Activated naive CD8-positive, alpha-beta T cell treated with anti-CD3 and anti-CD28 coated beads, Interleukin-2, amount 50 U/mL, for 24 hours (primary cell): ENCODE measurements at regions not wholly inside any gene's neighbourhood (a gene's known extent, or its start where the extent isn't known, plus 50 kb on each side); places are given as distances from the start of the nearest gene placed in this dataset.
"Not testable (repeated sequence)": the region's sequence is repeated elsewhere in the genome, so short reads cannot be mapped to it uniquely, and the experiment has no call there.

Experiments used
- ATAC-seq: fragments of 150-1000 bp; cut with Tn5 transposase; one replicate; pipeline ENCODE4 v1.10.0; 2021
- DNase-seq: peaks from one replicate; pipeline ENCODE4 v3.0.0; 2021
- H3K27ac Mint-ChIP-seq: one replicate; pipeline ENCODE4 v1.8.0; 2021; ENCODE audit warnings: mild to moderate bottlenecking, mixed read lengths
- H3K27me3 Mint-ChIP-seq: one replicate; pipeline ENCODE4 v1.8.0; 2021; ENCODE audit warnings: mixed read lengths
- H3K36me3 Mint-ChIP-seq: one replicate; pipeline ENCODE4 v1.8.0; 2021; ENCODE audit warnings: low read depth, mixed read lengths
- H3K4me1 Mint-ChIP-seq: one replicate; pipeline ENCODE4 v1.8.0; 2021; ENCODE audit warnings: mixed read lengths
- H3K4me3 Mint-ChIP-seq: one replicate; pipeline ENCODE4 v1.8.0; 2021; ENCODE audit warnings: mild to moderate bottlenecking, moderate library complexity, mixed read lengths
- H3K9me3 Mint-ChIP-seq: one replicate; pipeline ENCODE4 v1.8.0; 2021; ENCODE audit warnings: mixed read lengths

DNA sequence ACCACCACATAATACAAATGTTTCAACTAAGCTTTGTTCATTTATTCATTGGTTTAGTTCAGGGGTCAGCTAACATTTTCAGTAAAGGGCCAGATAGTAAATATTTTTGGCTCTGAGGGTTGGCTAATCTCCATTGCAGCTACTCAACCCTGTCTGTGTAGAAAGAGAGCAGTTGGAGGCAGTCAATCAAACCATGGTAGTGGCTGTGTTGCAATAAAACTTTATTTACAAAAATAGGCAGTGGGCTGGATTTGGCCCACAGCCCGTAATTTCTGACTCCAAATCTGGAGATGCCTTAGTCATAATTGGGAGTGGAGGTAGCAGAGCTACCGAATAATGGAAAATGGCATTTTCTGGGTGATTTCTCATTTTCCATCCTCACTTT, 242.5 kb upstream of the ZFP64 start:
- no peaks in the 10 kb centered on the region for H3K4me1 Mint-ChIP-seq
- DNase-seq (no peak), ATAC-seq (no peak)
- no peak overlapping the region for H3K4me3 Mint-ChIP-seq
- no peak overlapping the region for H3K27ac Mint-ChIP-seq
- H3K9me3 Mint-ChIP-seq: peaks cover 12% of the 10 kb centered on the region
- no peaks in the 10 kb centered on the region for H3K36me3 Mint-ChIP-seq
- no peaks in the 10 kb centered on the region for H3K27me3 Mint-ChIP-seq

DNA sequence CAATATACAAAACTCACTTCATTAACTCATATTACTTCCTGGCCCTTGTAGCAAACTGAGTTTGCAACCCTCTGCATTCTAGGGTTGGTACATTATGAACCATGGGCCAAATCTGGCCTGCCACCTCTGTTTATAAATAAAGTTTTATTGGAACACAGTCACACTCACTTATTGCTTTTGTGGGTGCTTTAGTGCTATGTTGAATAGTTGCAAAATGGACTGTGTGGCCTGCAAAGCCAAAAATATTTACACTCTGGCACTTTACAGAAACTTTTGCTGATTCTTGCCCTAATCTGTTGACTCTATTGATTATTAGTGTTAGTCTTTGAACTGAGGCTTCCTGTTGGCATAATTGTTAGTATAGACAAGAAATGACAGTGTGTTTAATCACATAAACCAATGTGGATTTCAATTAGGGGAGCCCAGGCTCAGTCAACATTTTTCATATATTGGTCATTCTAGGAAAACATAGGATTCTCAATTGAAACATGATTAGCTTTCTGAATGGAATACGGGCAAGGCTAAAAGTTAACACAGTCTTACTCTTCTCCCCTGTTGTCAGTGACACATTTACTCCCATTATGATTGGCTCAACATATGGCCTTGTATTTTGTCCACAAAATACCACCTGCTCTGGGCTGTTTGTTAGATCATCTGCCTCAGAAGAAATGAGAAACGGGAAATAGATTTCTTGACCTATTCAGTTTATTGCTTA, 241.9 kb upstream of the ZFP64 start:
- no peak for DNase-seq

DNA sequence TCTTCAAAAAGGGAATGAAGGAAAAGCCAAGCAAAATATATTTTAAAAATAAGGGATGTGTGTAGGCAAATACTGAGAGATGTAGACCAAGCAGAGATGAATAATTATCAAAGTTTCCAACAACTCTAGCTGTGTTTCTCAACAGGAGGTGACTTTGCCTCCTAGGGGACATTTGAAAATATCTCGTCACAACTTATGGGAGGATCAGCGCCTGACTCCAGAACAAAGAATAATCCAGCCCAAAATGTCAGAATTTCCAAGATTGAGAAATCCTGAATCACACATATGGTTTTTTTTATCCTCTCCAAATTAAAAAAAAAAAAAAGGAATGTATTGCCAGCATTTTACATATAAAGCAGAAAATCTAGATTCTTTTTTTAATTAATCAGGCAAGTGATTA, 241.2 kb upstream of the ZFP64 start:
- Mint-ChIP-seq H3K4me1 (no peaks in the 10 kb centered on the region), H3K27ac (no peak overlapping the region)

More for the DNA sequence above, 241.9 kb upstream of the ZFP64 start:
- Mint-ChIP-seq H3K36me3 (no peaks in the 10 kb centered on the region), H3K9me3 (peaks cover 12% of the 10 kb centered on the region), H3K27ac (no peak overlapping the region), H3K27me3 (no peaks in the 10 kb centered on the region), H3K4me1 (no peaks in the 10 kb centered on the region), H3K4me3 (no peak overlapping the region)
- no peak for ATAC-seq

DNA sequence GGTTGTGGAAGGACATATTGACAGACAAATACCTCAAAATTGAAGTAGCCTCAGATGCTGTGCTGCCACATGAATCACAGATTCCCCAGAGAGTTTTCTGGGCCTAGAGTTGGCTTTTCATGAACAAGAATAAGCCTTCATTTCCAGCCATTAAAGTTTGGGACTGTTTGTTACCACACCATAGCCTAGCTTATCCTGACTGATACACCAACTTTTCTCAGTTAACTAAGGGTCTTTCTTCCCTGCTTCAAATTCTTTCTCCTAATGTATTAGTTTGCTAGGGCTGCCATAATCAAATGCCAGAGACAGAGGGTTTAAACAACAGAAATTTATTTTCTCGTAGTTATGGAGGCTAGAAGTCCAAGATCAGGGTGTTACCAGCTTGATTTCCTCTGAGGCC, 237.4 kb upstream of the ZFP64 start:
- Mint-ChIP-seq H3K4me1 (peaks cover 12% of the 10 kb centered on the region), H3K27ac (no peak overlapping the region), H3K4me3 (no peak overlapping the region)

More for the DNA sequence above, 241.2 kb upstream of the ZFP64 start:
- Mint-ChIP-seq H3K9me3 (peaks cover 12% of the 10 kb centered on the region), H3K4me3 (no peak overlapping the region), H3K27me3 (no peaks in the 10 kb centered on the region), H3K36me3 (no peaks in the 10 kb centered on the region)
- no peak for DNase-seq
- no peak for ATAC-seq

DNA sequence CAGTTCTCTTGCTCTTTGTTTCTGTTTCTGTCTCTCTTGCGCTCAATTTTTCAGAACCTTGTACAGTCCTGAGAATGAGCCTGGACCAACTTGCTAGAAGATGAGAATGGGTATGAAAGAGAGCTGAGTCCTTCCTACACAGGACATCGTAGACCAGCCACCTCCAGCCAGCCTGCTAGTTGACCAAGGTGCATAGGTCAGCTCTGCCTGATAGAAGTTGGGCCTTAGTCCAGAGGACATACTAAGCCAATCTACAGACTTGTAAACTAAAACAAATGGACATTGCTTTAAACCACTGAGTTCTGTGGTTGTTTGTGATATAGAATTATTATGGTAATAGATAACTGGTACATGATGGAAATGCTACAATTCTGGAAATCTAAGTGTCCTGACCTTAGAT, 236.4 kb upstream of the ZFP64 start:
- H3K9me3 Mint-ChIP-seq: peaks cover 13% of the 10 kb centered on the region
- no peak for DNase-seq
- no peaks in the 10 kb centered on the region for H3K27me3 Mint-ChIP-seq
- no peak overlapping the region for H3K4me3 Mint-ChIP-seq
- peaks cover 12% of the 10 kb centered on the region for H3K4me1 Mint-ChIP-seq
- H3K36me3 Mint-ChIP-seq: peaks cover 1% of the 10 kb centered on the region
- ATAC-seq: no peak
- no peak overlapping the region for H3K27ac Mint-ChIP-seq

More for the DNA sequence above, 237.4 kb upstream of the ZFP64 start:
- Mint-ChIP-seq H3K36me3 (peaks cover 1% of the 10 kb centered on the region), H3K9me3 (peaks cover 13% of the 10 kb centered on the region), H3K27me3 (no peaks in the 10 kb centered on the region)
- DNase-seq: no peak
- ATAC-seq: no peak

DNA sequence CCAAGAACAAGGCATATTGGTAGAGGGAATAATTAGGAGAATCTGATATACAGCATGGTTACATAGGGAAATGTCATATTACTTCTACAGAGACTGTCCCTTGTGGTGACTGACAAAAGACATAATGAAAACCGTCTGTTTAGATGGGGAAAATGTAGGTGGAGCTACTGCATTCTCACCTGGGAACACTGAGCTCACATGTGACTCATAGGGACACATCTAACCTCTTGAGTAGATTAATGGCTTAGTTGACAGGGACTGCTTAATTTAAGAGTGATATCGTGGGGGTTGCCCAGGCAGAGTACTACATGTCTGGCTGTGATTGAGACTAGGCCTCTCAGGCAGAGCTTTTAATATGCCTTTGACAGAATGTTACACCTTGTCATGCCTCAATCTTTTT, 235.3 kb upstream of the ZFP64 start:
- H3K36me3 Mint-ChIP-seq: peaks cover 1% of the 10 kb centered on the region
- no peaks in the 10 kb centered on the region for H3K27me3 Mint-ChIP-seq
- H3K4me3 Mint-ChIP-seq: no peak overlapping the region
- peaks cover 12% of the 10 kb centered on the region for H3K4me1 Mint-ChIP-seq
- DNase-seq (no peak), ATAC-seq (no peak)
- H3K9me3 Mint-ChIP-seq: peaks cover 12% of the 10 kb centered on the region
- no peak overlapping the region for H3K27ac Mint-ChIP-seq

DNA sequence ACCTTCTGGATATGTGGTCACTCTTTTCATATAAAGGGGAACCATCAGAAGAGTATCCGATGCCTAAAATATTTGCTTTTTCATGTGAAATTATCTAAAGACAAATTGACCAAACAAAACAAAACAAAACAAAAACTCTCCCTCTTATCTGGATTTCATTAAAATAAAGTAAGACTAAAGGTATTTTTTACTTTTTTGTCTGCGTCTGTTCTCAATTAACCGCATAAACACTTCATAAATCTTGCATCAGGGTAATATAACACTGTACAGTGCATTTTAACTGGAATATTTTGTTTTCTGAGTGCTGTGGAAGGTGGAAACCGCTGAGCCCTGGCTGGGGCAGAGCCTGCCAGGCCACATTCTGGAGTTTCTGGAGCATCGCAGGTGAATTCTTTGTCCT, 234.1 kb upstream of the ZFP64 start:
- no peaks in the 10 kb centered on the region for H3K27me3 Mint-ChIP-seq
- peaks cover 14% of the 10 kb centered on the region for H3K4me1 Mint-ChIP-seq
- no peak overlapping the region for H3K4me3 Mint-ChIP-seq
- ATAC-seq: no peak
- peaks cover 1% of the 10 kb centered on the region for H3K36me3 Mint-ChIP-seq
- no peak overlapping the region for H3K27ac Mint-ChIP-seq
- H3K9me3 Mint-ChIP-seq: peaks cover 10% of the 10 kb centered on the region
- DNase-seq: no peak

DNA sequence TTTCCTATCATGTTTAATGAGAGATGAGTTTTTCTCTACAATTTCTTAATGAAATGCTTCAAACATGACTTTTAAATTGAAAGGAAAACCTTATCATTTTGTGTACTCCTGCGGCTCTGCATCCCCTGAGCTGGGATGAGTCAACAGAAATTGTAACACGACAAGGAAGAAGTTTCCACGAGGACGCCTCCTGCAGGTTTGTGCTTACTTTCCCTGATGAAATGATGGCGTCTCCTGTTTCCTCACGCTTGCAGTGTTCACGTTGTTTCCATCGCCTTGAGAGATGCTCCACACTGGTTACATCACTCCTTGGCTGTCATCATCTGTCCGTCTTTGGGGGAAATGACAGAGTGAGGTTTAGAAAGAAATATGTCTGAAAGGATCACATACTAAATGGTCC, 233.7 kb upstream of the ZFP64 start:
- H3K4me3 Mint-ChIP-seq: no peak overlapping the region
- no peak for ATAC-seq

DNA sequence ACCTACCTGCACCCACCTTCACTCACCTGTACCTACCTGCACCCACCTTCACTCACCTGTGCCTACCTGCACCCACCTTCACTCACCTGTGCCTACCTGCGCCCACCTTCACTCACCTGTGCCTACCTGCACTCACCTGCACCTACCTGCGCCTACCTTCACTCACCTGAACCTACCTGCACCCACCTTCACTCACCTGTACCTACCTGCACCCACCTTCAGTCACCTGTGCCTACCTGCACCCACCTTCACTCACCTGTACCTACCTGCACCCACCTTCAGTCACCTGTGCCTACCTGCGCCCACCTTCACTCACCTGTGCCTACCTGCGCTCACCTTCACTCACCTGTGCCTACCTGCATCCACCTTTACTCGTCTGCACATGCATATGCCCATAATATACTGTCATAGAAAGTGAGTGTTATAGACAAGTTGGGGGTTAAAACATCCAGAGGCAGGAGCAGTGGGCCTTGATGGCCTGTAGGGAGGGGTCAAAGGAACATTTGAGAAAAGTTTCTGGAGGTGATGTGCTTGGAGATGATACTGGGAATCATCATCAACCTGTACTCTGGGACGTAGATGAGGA, 232.9 kb upstream of the ZFP64 start:
- H3K27me3 Mint-ChIP-seq, DNase-seq, ATAC-seq, H3K4me3 Mint-ChIP-seq, H3K9me3 Mint-ChIP-seq, H3K36me3 Mint-ChIP-seq: not testable (repeated sequence)
- peak overlapping the region; percentile 68 for H3K27ac Mint-ChIP-seq
- peaks cover 14% of the 10 kb centered on the region for H3K4me1 Mint-ChIP-seq

More for the DNA sequence above, 233.7 kb upstream of the ZFP64 start:
- no peak overlapping the region for H3K27ac Mint-ChIP-seq
- no peaks in the 10 kb centered on the region for H3K27me3 Mint-ChIP-seq
- DNase-seq: no peak
- H3K36me3 Mint-ChIP-seq: peaks cover 1% of the 10 kb centered on the region
- H3K4me1 Mint-ChIP-seq: peaks cover 14% of the 10 kb centered on the region
- peaks cover 10% of the 10 kb centered on the region for H3K9me3 Mint-ChIP-seq

DNA sequence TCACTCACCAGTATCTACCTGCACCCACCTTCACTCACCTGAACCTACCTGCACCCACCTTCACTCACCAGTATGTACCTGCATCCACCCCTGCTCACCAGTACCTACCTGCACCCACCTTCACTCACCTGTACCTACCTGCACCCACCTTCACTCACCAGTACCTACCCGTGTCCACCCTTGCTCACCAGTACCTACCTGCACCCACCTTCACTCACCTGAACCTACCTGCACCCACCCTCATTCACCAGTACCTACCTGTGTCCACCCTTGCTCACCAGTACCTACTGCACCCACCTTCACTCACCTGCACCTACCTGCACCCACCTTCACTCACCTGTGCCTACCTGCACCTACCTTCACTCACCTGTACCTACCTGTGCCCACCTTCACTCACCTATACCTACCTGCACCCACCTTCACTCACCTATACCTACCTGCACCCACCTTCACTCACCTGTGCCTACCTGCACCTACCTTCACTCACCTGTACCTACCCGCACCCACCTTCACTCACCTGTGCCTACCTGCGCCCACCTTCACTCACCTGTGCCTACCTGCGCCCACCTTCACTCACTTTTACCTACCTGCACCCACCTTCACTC, 232.1 kb upstream of the ZFP64 start:
- not testable (repeated sequence) for H3K27me3 Mint-ChIP-seq, ATAC-seq, H3K27ac Mint-ChIP-seq, H3K4me3 Mint-ChIP-seq, DNase-seq, H3K36me3 Mint-ChIP-seq
- peaks cover 13% of the 10 kb centered on the region for H3K9me3 Mint-ChIP-seq
- peaks cover 14% of the 10 kb centered on the region for H3K4me1 Mint-ChIP-seq

DNA sequence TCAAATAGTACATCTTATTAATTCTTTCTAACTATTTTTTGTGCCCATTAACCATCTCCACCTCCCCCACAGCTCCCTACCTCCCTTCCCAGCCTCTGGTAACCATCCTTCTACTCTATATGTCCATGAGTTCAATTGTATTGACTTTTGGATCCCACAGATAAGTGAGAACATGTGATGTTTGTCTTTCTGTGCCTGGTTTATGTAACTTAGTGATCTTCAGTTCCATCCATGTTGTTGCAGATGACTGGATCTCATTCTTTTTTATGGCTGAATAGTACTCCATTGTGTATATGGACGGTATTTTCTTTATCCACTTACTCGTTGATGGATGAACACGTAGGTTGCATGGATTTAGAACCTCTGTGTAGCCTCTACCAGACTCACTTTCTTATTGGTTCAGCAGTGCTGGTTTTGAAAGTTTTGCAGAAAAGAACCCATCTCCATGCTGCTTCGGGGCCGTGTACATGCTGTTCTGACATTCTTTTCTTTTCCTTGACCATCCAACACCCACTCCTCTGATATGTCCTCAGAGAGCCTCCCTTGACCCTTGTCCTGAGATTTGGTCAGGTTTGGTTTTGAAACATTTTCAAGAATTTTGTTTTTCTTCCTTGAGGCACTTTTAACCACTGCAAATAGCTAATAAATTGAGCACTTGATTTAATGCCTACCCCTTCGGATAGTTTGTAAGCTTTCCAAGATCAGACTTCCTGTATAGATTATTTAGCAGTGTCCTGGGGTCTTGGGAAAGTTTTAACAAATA, 231.2 kb upstream of the ZFP64 start:
- no peaks in the 10 kb centered on the region for H3K27me3 Mint-ChIP-seq
- H3K9me3 Mint-ChIP-seq: peaks cover 16% of the 10 kb centered on the region
- H3K4me3 Mint-ChIP-seq: no peak overlapping the region
- H3K27ac Mint-ChIP-seq: no peak overlapping the region
- ATAC-seq (no peak), DNase-seq (no peak)
- H3K36me3 Mint-ChIP-seq: peaks cover 1% of the 10 kb centered on the region
- peaks cover 14% of the 10 kb centered on the region for H3K4me1 Mint-ChIP-seq

DNA sequence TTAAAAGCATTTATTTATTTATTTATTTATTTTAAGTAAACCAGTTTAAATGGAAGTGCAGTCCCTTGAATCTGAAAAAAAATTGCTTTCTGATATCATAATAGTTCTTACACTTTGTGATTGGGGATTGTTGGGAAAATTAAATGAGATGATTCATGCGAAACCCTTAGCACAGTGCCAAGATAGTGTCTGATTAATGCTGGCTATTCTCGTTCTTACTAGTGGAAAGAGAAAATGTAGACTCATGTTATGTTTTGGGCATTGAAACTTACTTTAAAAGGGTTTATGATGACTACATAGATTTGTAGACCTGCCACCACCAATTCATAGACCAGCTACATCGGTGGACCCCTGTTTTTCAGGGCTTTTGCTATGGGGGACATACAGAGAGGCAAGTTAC, 229.2 kb upstream of the ZFP64 start:
- no peak for DNase-seq
- H3K27ac Mint-ChIP-seq: no peak overlapping the region
- peaks cover 1% of the 10 kb centered on the region for H3K36me3 Mint-ChIP-seq
- ATAC-seq: peak; percentile 47
- no peaks in the 10 kb centered on the region for H3K27me3 Mint-ChIP-seq
- no peak overlapping the region for H3K4me3 Mint-ChIP-seq
- H3K4me1 Mint-ChIP-seq: peaks cover 9% of the 10 kb centered on the region
- H3K9me3 Mint-ChIP-seq: peaks cover 16% of the 10 kb centered on the region

DNA sequence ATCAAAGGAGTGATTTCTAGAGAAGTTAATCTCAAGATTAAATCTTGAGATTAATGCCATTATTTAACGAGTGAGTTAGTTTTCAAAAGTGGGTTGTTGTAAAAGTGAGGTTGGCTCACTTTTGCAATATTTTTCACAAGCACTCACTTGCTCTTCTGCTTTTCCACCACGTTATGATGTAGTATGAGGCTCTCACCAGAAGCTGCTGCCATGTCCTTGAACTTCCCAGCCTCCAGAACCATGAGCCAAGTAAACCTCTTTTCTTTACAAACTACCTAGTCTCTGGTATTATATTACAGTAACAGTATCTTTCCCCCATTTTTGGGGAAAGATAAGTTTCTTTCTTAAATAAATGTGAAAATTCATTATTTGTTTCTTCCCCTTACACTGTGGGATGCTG, 227.6 kb upstream of the ZFP64 start:
- DNase-seq (no peak), ATAC-seq (no peak)
- Mint-ChIP-seq H3K9me3 (peaks cover 11% of the 10 kb centered on the region), H3K4me1 (peaks cover 2% of the 10 kb centered on the region), H3K4me3 (no peak overlapping the region), H3K27me3 (no peaks in the 10 kb centered on the region), H3K36me3 (no peaks in the 10 kb centered on the region), H3K27ac (no peak overlapping the region)

DNA sequence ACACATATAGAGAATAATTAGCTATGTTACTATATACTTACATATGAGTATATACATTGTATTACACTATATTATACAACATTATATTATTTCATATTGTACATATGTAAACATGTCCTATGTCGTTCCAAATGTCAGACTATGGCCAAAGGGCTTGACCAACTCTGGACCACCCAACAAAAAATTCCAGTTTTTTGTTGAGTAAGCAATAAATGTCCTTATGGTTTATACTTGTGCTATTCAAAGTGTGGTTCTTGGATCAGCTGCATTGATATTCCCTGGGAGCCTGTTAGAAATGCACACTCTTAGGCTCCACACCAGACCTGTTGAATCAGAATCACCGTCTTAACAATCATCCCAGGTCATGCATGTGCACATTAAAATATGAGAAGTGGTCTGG, 225.4 kb upstream of the ZFP64 start:
- H3K36me3 Mint-ChIP-seq: peaks cover 5% of the 10 kb centered on the region
- DNase-seq: no peak
- H3K4me1 Mint-ChIP-seq: peaks cover 9% of the 10 kb centered on the region
- no peak overlapping the region for H3K27ac Mint-ChIP-seq
- no peak overlapping the region for H3K4me3 Mint-ChIP-seq
- no peaks in the 10 kb centered on the region for H3K27me3 Mint-ChIP-seq
- ATAC-seq: no peak
- peaks cover 19% of the 10 kb centered on the region for H3K9me3 Mint-ChIP-seq

DNA sequence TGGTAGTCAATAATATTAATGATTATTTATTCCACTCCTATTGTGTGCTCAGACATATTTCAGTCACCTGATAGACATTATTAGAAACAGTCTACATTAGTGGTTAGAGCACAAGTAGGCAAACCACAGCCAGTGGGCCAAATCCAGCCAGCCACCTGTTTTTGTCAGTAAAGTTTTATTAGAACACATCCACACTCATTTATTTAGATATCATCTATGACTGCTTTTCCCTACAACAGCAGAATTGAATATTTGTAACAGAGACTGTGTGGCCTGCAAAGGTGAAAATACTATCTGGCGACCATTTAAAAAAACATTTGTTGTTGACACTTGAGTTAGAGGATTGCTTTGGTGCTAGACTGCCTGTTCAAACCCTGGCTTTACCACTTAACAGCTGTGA, 220.0 kb upstream of the ZFP64 start:
- H3K9me3 Mint-ChIP-seq: peaks cover 16% of the 10 kb centered on the region
- H3K4me3 Mint-ChIP-seq: no peak overlapping the region
- DNase-seq (no peak), ATAC-seq (no peak)
- H3K27ac Mint-ChIP-seq: no peak overlapping the region
- peaks cover 48% of the 10 kb centered on the region for H3K4me1 Mint-ChIP-seq
- H3K36me3 Mint-ChIP-seq: peaks cover 5% of the 10 kb centered on the region
- H3K27me3 Mint-ChIP-seq: no peaks in the 10 kb centered on the region
